ENCODE measurements at regions not wholly inside any gene's neighbourhood (a gene's known extent, or its start where the extent isn't known, plus 50 kb on each side); places are given as distances from the start of the nearest gene placed in this dataset.

DNA sequence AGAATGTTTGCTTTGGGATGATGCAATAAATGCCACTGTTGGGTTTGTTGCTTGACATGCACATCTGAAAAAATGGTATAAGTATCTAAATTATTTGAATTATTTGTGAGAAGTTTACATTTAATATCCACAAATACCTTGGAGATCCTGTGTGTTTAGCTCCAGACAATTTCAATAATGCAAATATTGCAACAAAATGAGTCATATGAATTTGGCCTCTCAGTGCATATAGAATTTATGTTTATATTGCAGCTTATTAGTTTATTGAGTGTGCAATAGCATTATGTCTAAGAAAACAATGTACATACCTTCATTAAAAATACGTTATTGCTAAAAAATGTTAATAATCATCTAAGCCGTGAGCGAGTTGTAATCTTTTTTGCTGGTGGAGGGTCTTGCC, 153.3 kb downstream of the FSCB start:
- Histone ChIP-seq H3F3A (ENCODE audit: control insufficient read depth, insufficient read depth) (no peaks in the 10 kb centered on the region), H3K4me1 (ENCODE audit: control insufficient read depth, low read length) (no peaks in the 10 kb centered on the region), H3K27ac (ENCODE audit: low read depth, low read length) (no peak overlapping the region), H3K36me3 (ENCODE audit: control insufficient read depth, low read length) (no peaks in the 10 kb centered on the region), H3K79me2 (ENCODE audit: control insufficient read depth, low read length) (no peaks in the 10 kb centered on the region), H3K4me3 (ENCODE audit: low read length) (no peak overlapping the region), H4K20me1 (ENCODE audit: control insufficient read depth, insufficient read depth, low read depth, low read length) (no peaks in the 10 kb centered on the region), H3K9me2 (replicated peaks; ENCODE audit: control insufficient read depth, low read length) (no peaks in the 10 kb centered on the region), H3K4me2 (ENCODE audit: low read length) (no peak overlapping the region), H3K9me3 (ENCODE audit: control insufficient read depth, insufficient read depth, low read length) (no peaks in the 10 kb centered on the region; the same call in 1 of the 2 replicates), H3K27me3 (ENCODE audit: control insufficient read depth, low read length) (no peaks in the 10 kb centered on the region)
- TF ChIP-seq EZH2phosphoT487 (IDR thresholded peaks at IDR 0.05; ENCODE audit: borderline replicate concordance, low read length) = no peak
- no peak for TF ChIP-seq CTCF (IDR thresholded peaks at IDR 0.05; ENCODE audit: low read depth, low read length, poor library complexity, severe bottlenecking)

- no peaks in the 10 kb centered on the region for H3K9me2 ChIP-seq (replicated peaks; ENCODE audit: control insufficient read depth, low read length)
- H3F3A ChIP-seq (ENCODE audit: control insufficient read depth, insufficient read depth) = no peaks in the 10 kb centered on the region
- H3K79me2 ChIP-seq (ENCODE audit: control insufficient read depth, low read length) = no peaks in the 10 kb centered on the region
- H3K4me1 ChIP-seq (ENCODE audit: control insufficient read depth, low read length) = no peaks in the 10 kb centered on the region
- no peak overlapping the region for H3K4me3 ChIP-seq (ENCODE audit: low read length)
- H4K20me1 ChIP-seq (ENCODE audit: control insufficient read depth, insufficient read depth, low read depth, low read length) = no peaks in the 10 kb centered on the region
- no peak overlapping the region for H3K27ac ChIP-seq (ENCODE audit: low read depth, low read length)
- no peak overlapping the region for H3K4me2 ChIP-seq (ENCODE audit: low read length)
- no peaks in the 10 kb centered on the region for H3K36me3 ChIP-seq (ENCODE audit: control insufficient read depth, low read length)
- no peaks in the 10 kb centered on the region for H3K27me3 ChIP-seq (ENCODE audit: control insufficient read depth, low read length)
- no peaks in the 10 kb centered on the region; the same call in 1 of the 2 replicates for H3K9me3 ChIP-seq (ENCODE audit: control insufficient read depth, insufficient read depth, low read length)
- TF ChIP-seq CTCF (IDR thresholded peaks at IDR 0.05; ENCODE audit: low read depth, low read length, poor library complexity, severe bottlenecking) = no peak
Measured at GRCh38 chr14:44352201-44352600, 154.9 kb downstream of the FSCB start.

GRCh38 chr14:44347316-44347715, 159.8 kb downstream of the FSCB start:
- Histone ChIP-seq H3K36me3 (ENCODE audit: control insufficient read depth, low read length) (no peaks in the 10 kb centered on the region), H3K9me3 (ENCODE audit: control insufficient read depth, insufficient read depth, low read length) (peaks cover 3% of the 10 kb centered on the region; the same call in 1 of the 2 replicates), H3F3A (ENCODE audit: control insufficient read depth, insufficient read depth) (no peaks in the 10 kb centered on the region), H3K4me1 (ENCODE audit: control insufficient read depth, low read length) (no peaks in the 10 kb centered on the region), H3K79me2 (ENCODE audit: control insufficient read depth, low read length) (no peaks in the 10 kb centered on the region), H3K4me2 (ENCODE audit: low read length) (no peak overlapping the region), H4K20me1 (ENCODE audit: control insufficient read depth, insufficient read depth, low read depth, low read length) (no peaks in the 10 kb centered on the region), H3K9me2 (replicated peaks; ENCODE audit: control insufficient read depth, low read length) (no peaks in the 10 kb centered on the region), H3K27ac (ENCODE audit: low read depth, low read length) (no peak overlapping the region), H3K4me3 (ENCODE audit: low read length) (no peak overlapping the region), H3K27me3 (ENCODE audit: control insufficient read depth, low read length) (no peaks in the 10 kb centered on the region)
- TF ChIP-seq EZH2phosphoT487 (IDR thresholded peaks at IDR 0.05; ENCODE audit: borderline replicate concordance, low read length) (no peak), CTCF (IDR thresholded peaks at IDR 0.05; ENCODE audit: low read depth, low read length, poor library complexity, severe bottlenecking) (no peak)

- Histone ChIP-seq H3K4me1 (ENCODE audit: control insufficient read depth, low read length) (no peaks in the 10 kb centered on the region), H3K9me3 (ENCODE audit: control insufficient read depth, insufficient read depth, low read length) (no peaks in the 10 kb centered on the region), H3K9me2 (replicated peaks; ENCODE audit: control insufficient read depth, low read length) (no peaks in the 10 kb centered on the region), H3K4me2 (ENCODE audit: low read length) (no peak overlapping the region), H3K27me3 (ENCODE audit: control insufficient read depth, low read length) (no peaks in the 10 kb centered on the region), H3K36me3 (ENCODE audit: control insufficient read depth, low read length) (no peaks in the 10 kb centered on the region), H3K4me3 (ENCODE audit: low read length) (no peak overlapping the region), H3F3A (ENCODE audit: control insufficient read depth, insufficient read depth) (no peaks in the 10 kb centered on the region), H4K20me1 (ENCODE audit: control insufficient read depth, insufficient read depth, low read depth, low read length) (no peaks in the 10 kb centered on the region), H3K79me2 (ENCODE audit: control insufficient read depth, low read length) (no peaks in the 10 kb centered on the region), H3K27ac (ENCODE audit: low read depth, low read length) (no peak overlapping the region)
- no peak for TF ChIP-seq EZH2phosphoT487 (IDR thresholded peaks at IDR 0.05; ENCODE audit: borderline replicate concordance, low read length)
- no peak for TF ChIP-seq CTCF (IDR thresholded peaks at IDR 0.05; ENCODE audit: low read depth, low read length, poor library complexity, severe bottlenecking)
Measured at GRCh38 chr14:44341116-44341515, 166.0 kb downstream of the FSCB start.
